Heart left ventricle (tissue), 16 donors: ENCODE measurements at regions not wholly inside any gene's neighbourhood (a gene's known extent, or its start where the extent isn't known, plus 50 kb on each side); places are given as distances from the start of the nearest gene placed in this dataset.

ENCODE experiments used
- ATAC-seq, 4 donors: fragments of 200-7000 bp; cut with Tn5 transposase; one replicate each; pipeline ENCODE4 v1.9.1; 2020 to 2022; ENCODE audit warnings: moderate library complexity in 4 of 4, mild to moderate bottlenecking in 3 of 4, moderate number of reproducible peaks in 1 of 4
- DNase-seq, 5 donors: peaks; one replicate each; pipeline ENCODE4 v3.0.0-alpha.2; 2020
- H3K27ac ChIP-seq, 12 donors: fragments of 200-600 bp; sonication (generic) in 4 of 12; one replicate each; pipeline versions ENCODE4 v1.5.0 to v1.8.0; 2016 to 2022; ENCODE audit warnings: mild to moderate bottlenecking in 2 of 12
- H3K27me3 ChIP-seq, 9 donors: fragments of 200-600 bp; sonication (generic) in 2 of 9; one replicate each; pipeline versions ENCODE4 v1.5.1 to v1.8.0; 2016 to 2022; ENCODE audit warnings: mild to moderate bottlenecking in 3 of 9
- H3K36me3 ChIP-seq, 9 donors: fragments of 200-600 bp; sonication (generic) in 2 of 9; one replicate each; pipeline versions ENCODE4 v1.5.0 to v1.8.0; 2018 to 2022; ENCODE audit warnings: mild to moderate bottlenecking in 2 of 9
- H3K4me1 ChIP-seq, 12 donors: fragments of 200-600 bp; sonication (generic) in 4 of 12; one replicate each; pipeline versions ENCODE4 v1.5.0 to v1.8.0; 2016 to 2022; ENCODE audit warnings: mild to moderate bottlenecking in 3 of 12
- H3K4me3 ChIP-seq, 12 donors: fragments of 200-600 bp; sonication (generic) in 4 of 12; one replicate each; pipeline versions ENCODE4 v1.5.0 to v1.8.0; 2017 to 2022; ENCODE audit warnings: mild to moderate bottlenecking in 9 of 12, moderate library complexity in 4 of 12
- H3K9me3 ChIP-seq, 12 donors: fragments of 200-600 bp; sonication (generic) in 4 of 12; one replicate each; pipeline versions ENCODE4 v1.5.0 to v1.8.0; 2016 to 2022; ENCODE audit warnings: mild to moderate bottlenecking in 1 of 12
- CTCF ChIP-seq, 12 donors: fragments of 200-600 bp; sonication (generic) in 4 of 12; IDR thresholded peaks; one replicate each; pipeline versions ENCODE4 v1.5.0 to v1.8.0; 2018 to 2022; ENCODE audit warnings: antibody characterized with exemption in 12 of 12, mild to moderate bottlenecking in 5 of 12
- POLR2A ChIP-seq, 2 donors: fragments of 450-650 bp; IDR thresholded peaks; one replicate each; pipeline ENCODE4 v1.6.1; 2017; ENCODE audit warnings: antibody characterized with exemption in 2 of 2, mild to moderate bottlenecking in 2 of 2, moderate library complexity in 2 of 2
- WGBS, 4 donors: extraction: QIAGEN DNeasy Blood & Tissue Kit in 2 of 4; methylation state at CpG; one replicate each; pipeline versions ENCODE4 v1.1.5 to v1.1.7; 2013 to 2018; 5-methylcytosine and 5-hydroxymethylcytosine counted together
- intact Hi-C, 10 donors: fragments of 100-400 bp; cut with DNase I; formaldehyde crosslinking; loops; one replicate each; pipeline versions ENCODE4 v1.11.1 to v1.14.2; 2022
- donor health status: ischemic (EF 13 %, LVEDD 7.1; RV severe dilation, severe dysfunction).
- donor health status: healthy with polysubstance abuse.
- donor health status: DM: no; HTN: yes; CAD: no.
- donor health status: DM: no; HTN: no; CAD: no.
- donor health status: ischemic (EF 25% LVEDD 6.9; RV normal size, moderate dysfunction).
- donor health status: ischemic (EF 25% LVEDD 5.7; RV mildly dilated, moderate dysfunction).
- donor health status: healthy.
- donor health status: DM: yes; HTN: yes; CAD: no.
- donor health status: ischemic (EF 35%, LVEDD 5.7; RV mildly dilated, moderate dysfunction).
- donor health status: nonischemic (EF 11% LVEDD 7.7; RV severe dilation, severe dysfunction).
- donor health status: DM: yes; HTN: yes; CAD: no.
- donor health status: PGD.
- donor health status: ischemic (EF 29% LVEDD 5.4; RV normal size, mild dysfunction).
- donor health status: nonischemic (EF 23%, LVEDD 6.1; RV moderate dilation, normal function).

- H3K27me3 ChIP-seq = peaks cover 0 to 17% (median 0%) of the 10 kb centered on the region in 9 donors
- DNase-seq (no peak), ATAC-seq (no peak)
- H3K36me3 ChIP-seq = no peaks in the 10 kb centered on the region
- 79 to 84% (median 81%) methylated on average over 6 of the region's 6 CpGs for WGBS, 4 donors
- no peak overlapping the region for H3K4me3 ChIP-seq
- no peak overlapping the region for H3K27ac ChIP-seq
- TF ChIP-seq CTCF (IDR thresholded peaks at IDR 0.05) = no peak
- TF ChIP-seq POLR2A (IDR thresholded peaks at IDR 0.05) = no peak
- H3K9me3 ChIP-seq = peaks cover 0 to 12% (median 0%) of the 10 kb centered on the region in 12 donors
- H3K4me1 ChIP-seq = no peaks in the 10 kb centered on the region
- intact Hi-C loops = no loop called here
Observed at GRCh38 chr10:111247781-111248389, 171.1 kb downstream of the ADRA2A start.

- Histone ChIP-seq H3K9me3 (peaks cover 0 to 12% (median 0%) of the 10 kb centered on the region in 12 donors), H3K4me1 (no peaks in the 10 kb centered on the region), H3K27ac (no peak overlapping the region), H3K36me3 (no peaks in the 10 kb centered on the region), H3K27me3 (peaks cover 0 to 17% (median 0%) of the 10 kb centered on the region in 9 donors), H3K4me3 (no peak overlapping the region)
- WGBS, 4 donors = 60 to 83% (median 80%) methylated on average over 1 of the region's 1 CpG
- intact Hi-C loops = no loop called here
- TF ChIP-seq POLR2A (IDR thresholded peaks at IDR 0.05) (no peak), CTCF (IDR thresholded peaks at IDR 0.05) (no peak)
- DNase-seq (no peak), ATAC-seq (no peak)
Observed at GRCh38 chr10:111249925-111250324, 173.1 kb downstream of the ADRA2A start.

GRCh38 chr10:111261081-111261615, 184.3 kb downstream of the ADRA2A start:
- Histone ChIP-seq H3K9me3 (peaks cover 0 to 4% (median 0%) of the 10 kb centered on the region in 12 donors), H3K36me3 (no peaks in the 10 kb centered on the region), H3K4me1 (no peaks in the 10 kb centered on the region), H3K27me3 (peaks cover 0 to 4% (median 0%) of the 10 kb centered on the region in 9 donors), H3K27ac (no peak overlapping the region), H3K4me3 (no peak overlapping the region)
- ATAC-seq = no peak
- TF ChIP-seq CTCF (IDR thresholded peaks at IDR 0.05) (no peak), POLR2A (IDR thresholded peaks at IDR 0.05) (no peak)
- no peak for DNase-seq
- intact Hi-C loops = no loop called here
- WGBS, 4 donors = 34 to 41% (median 35%) methylated on average over 2 of the region's 2 CpGs

- H3K4me3 ChIP-seq = no peak overlapping the region
- intact Hi-C loops = no loop called here
- no peak for ATAC-seq
- no peak for DNase-seq
- H3K4me1 ChIP-seq = no peaks in the 10 kb centered on the region
- WGBS, 4 donors = 49 to 72% (median 51%) methylated on average over 1 of the region's 1 CpG
- H3K27me3 ChIP-seq = peaks cover 0 to 12% (median 0%) of the 10 kb centered on the region in 9 donors
- no peak overlapping the region for H3K27ac ChIP-seq
- H3K36me3 ChIP-seq = no peaks in the 10 kb centered on the region
- no peak for TF ChIP-seq CTCF (IDR thresholded peaks at IDR 0.05)
- no peak for TF ChIP-seq POLR2A (IDR thresholded peaks at IDR 0.05)
- H3K9me3 ChIP-seq = peaks cover 0 to 4% (median 0%) of the 10 kb centered on the region in 12 donors
Observed at GRCh38 chr10:111265341-111265740, 188.5 kb downstream of the ADRA2A start.
